Forelimb muscle (tissue), 1 donor: ENCODE measurements at regions not wholly inside any gene's neighbourhood (a gene's known extent, or its start where the extent isn't known, plus 50 kb on each side); places are given as distances from the start of the nearest gene placed in this dataset.
"Not testable (repeated sequence)": the region's sequence is repeated elsewhere in the genome, so short reads cannot be mapped to it uniquely, and the experiment has no call there.

ENCODE experiments used
- DNase-seq: peaks from one replicate; pipeline ENCODE4 v3.0.0-alpha.2; 2013; ENCODE audit warnings: low read depth

GRCh38 chr1:234920136-234920842 is 208.3 kb downstream of the TOMM20 start:
- no peak for DNase-seq

- DNase-seq: no peak
Measured at GRCh38 chr1:234918961-234919761, 209.5 kb downstream of the TOMM20 start.

- DNase-seq: no peak
Measured at GRCh38 chr1:234918181-234918841, 210.3 kb downstream of the TOMM20 start.

GRCh38 chr1:234917495-234918180 is 211.0 kb downstream of the TOMM20 start:
- no peak for DNase-seq

- no peak for DNase-seq
Measured at GRCh38 chr1:234916840-234917239, 211.8 kb downstream of the TOMM20 start.

- DNase-seq: peak; percentile 62
Measured at GRCh38 chr1:234915924-234916675, 212.5 kb downstream of the TOMM20 start.

- DNase-seq: no peak
Measured at GRCh38 chr1:234914606-234915290, 213.9 kb downstream of the TOMM20 start.

GRCh38 chr1:234913771-234914170 is 214.9 kb downstream of the TOMM20 start:
- DNase-seq: no peak

GRCh38 chr1:234913278-234913649 is 215.4 kb downstream of the TOMM20 start:
- no peak for DNase-seq

GRCh38 chr1:234912548-234913277 is 215.9 kb downstream of the TOMM20 start:
- DNase-seq: no peak

- DNase-seq: no peak
Measured at GRCh38 chr1:234911787-234912186, 216.8 kb downstream of the TOMM20 start.

GRCh38 chr1:234911136-234911535 is 217.5 kb downstream of the TOMM20 start:
- DNase-seq: not testable (repeated sequence)

GRCh38 chr1:234909851-234910250 is 218.8 kb downstream of the TOMM20 start:
- DNase-seq: no peak

- no peak for DNase-seq
Measured at GRCh38 chr1:234909307-234909810, 219.3 kb downstream of the TOMM20 start.

GRCh38 chr1:234908571-234908970 is 220.1 kb downstream of the TOMM20 start:
- no peak for DNase-seq

- DNase-seq: no peak
Measured at GRCh38 chr1:234907940-234908405, 220.7 kb downstream of the TOMM20 start.

GRCh38 chr1:234907208-234907939 is 221.3 kb downstream of the TOMM20 start:
- DNase-seq: no peak

- no peak for DNase-seq
Measured at GRCh38 chr1:234906654-234907053, 222.0 kb downstream of the TOMM20 start.
